HepG2 (cell line): ENCODE measurements at regions not wholly inside any gene's neighbourhood (a gene's known extent, or its start where the extent isn't known, plus 50 kb on each side); places are given as distances from the start of the nearest gene placed in this dataset.

ENCODE experiments used
- ATAC-seq: fragments of 200-7000 bp; cut with Tn5 transposase; 3 replicates; pipeline ENCODE4 v1.9.1; 2020; ENCODE audit warnings: mild to moderate bottlenecking, moderate library complexity
- BruUV-seq: library from RNA; stranded (reverse); fragments of 400-500 nt; replicated peaks from 2 replicates; lab custom pipeline; 2021; lab: Mats Ljungman, UMichigan
- CTCF ChIA-PET: fragments of 300-600 bp; formaldehyde crosslinking; extraction: SDS; loops from one replicate; lab custom pipeline; 2021; ENCODE audit warnings: low total read pairs, inconsistent platforms, low intra/inter-chr PET ratio; lab: Yijun Ruan, JAX
- POLR2A ChIA-PET: fragments of 350-600 bp; sonication (Branson Sonifier 250); formaldehyde crosslinking; loops from one replicate; lab custom pipeline; 2020; ENCODE audit warnings: antibody characterized with exemption, inconsistent platforms; lab: Yijun Ruan, JAX
- DNase-seq: peaks from one replicate; pipeline ENCODE4 v3.0.0-alpha.2; 2015; ENCODE audit warnings: low spot score
- FAIRE-seq: peaks from 3 replicates; lab custom pipeline; 2011; peaks lifted over from hg19 to GRCh38; lab: Jason Lieb, UNC
- H2AFZ ChIP-seq: one replicate; pipeline ENCODE4 v1.6.1; 2011; ENCODE audit warnings: low read length, inconsistent platforms
- H3K27ac ChIP-seq: fragments of 300-600 bp; 3 replicates; pipeline ENCODE4 v1.8.0; 2011; ENCODE audit warnings: mixed run types, mild to moderate bottlenecking, mixed read lengths, low read length, inconsistent platforms; ENCODE audit not compliant: insufficient read depth; ENCODE audit errors: extremely low read length
- H3K27me3 ChIP-seq, 2 experiments: fragments of 200-600 bp in 1 of 2; 2 replicates in 1 of 2; 3 replicates in 1 of 2; pipeline versions ENCODE4 v1.6.0 to v1.8.0; 2011; ENCODE audit warnings: low read length in 2 of 2, mild to moderate bottlenecking in 2 of 2, moderate library complexity in 2 of 2, inconsistent platforms in 1 of 2; ENCODE audit not compliant: insufficient read depth in 2 of 2, control insufficient read depth in 1 of 2
- H3K36me3 ChIP-seq, 2 experiments: fragments of 200-600 bp in 1 of 2; replicated peaks in 1 of 2; 2 replicates in 1 of 2; 3 replicates in 1 of 2; pipeline versions ENCODE4 v1.5.1 to v1.8.0; 2011; ENCODE audit warnings: low read length in 2 of 2, inconsistent platforms in 1 of 2; ENCODE audit not compliant: insufficient read depth in 2 of 2, control insufficient read depth in 1 of 2
- H3K4me1 ChIP-seq: 2 replicates; pipeline ENCODE4 v1.5.1; 2012; ENCODE audit warnings: low read length, inconsistent platforms; ENCODE audit not compliant: insufficient read depth
- H3K4me2 ChIP-seq: 2 replicates; pipeline ENCODE4 v1.6.0; 2011; ENCODE audit warnings: low read depth, low read length, inconsistent platforms
- H3K4me3 ChIP-seq, 3 experiments: fragments of 200-600 bp in 1 of 3; sonication (generic), shearing (Covaris generic) in 1 of 3; replicated peaks in 1 of 3; 2 replicates each; pipeline ENCODE4 v1.5.1; 2011 to 2016; ENCODE audit warnings: low read length in 3 of 3, inconsistent platforms in 2 of 3, low read depth in 2 of 3, mild to moderate bottlenecking in 2 of 3, control low read depth in 1 of 3, mixed read lengths in 1 of 3; ENCODE audit not compliant: insufficient read depth in 1 of 3
- H3K79me2 ChIP-seq: one replicate; pipeline ENCODE4 v1.6.1; 2011; ENCODE audit warnings: low read length, inconsistent platforms; ENCODE audit not compliant: insufficient read depth
- H3K9ac ChIP-seq: 2 replicates; pipeline ENCODE4 v1.6.0; 2011; ENCODE audit warnings: mild to moderate bottlenecking, low read depth, low read length, inconsistent platforms; ENCODE audit not compliant: insufficient read depth
- H3K9me3 ChIP-seq: 2 replicates; pipeline ENCODE4 v1.5.1; 2012; ENCODE audit warnings: mild to moderate bottlenecking, low read length
- H4K20me1 ChIP-seq: 2 replicates; pipeline ENCODE4 v1.6.0; 2011; ENCODE audit warnings: inconsistent platforms, mild to moderate bottlenecking, low read length, moderate library complexity; ENCODE audit not compliant: insufficient read depth
- ESRRA ChIP-seq: sonication (generic); formaldehyde crosslinking; IDR thresholded peaks from 2 replicates; pipeline ENCODE4 v1.5.1; 2020; ENCODE audit warnings: mild to moderate bottlenecking, low read depth, missing genetic modification reagents
- HNF4A ChIP-seq: sonication (generic); formaldehyde crosslinking; IDR thresholded peaks from 2 replicates; pipeline ENCODE4 v1.4.0; 2020; ENCODE audit warnings: missing genetic modification reagents
- JARID2 ChIP-seq: sonication (generic); formaldehyde crosslinking; IDR thresholded peaks from 2 replicates; pipeline ENCODE4 v1.8.1; 2023; ENCODE audit warnings: missing genetic modification reagents, inconsistent platforms; ENCODE audit not compliant: insufficient replicate concordance
- NR2F1 ChIP-seq, 2 experiments: fragments of 450-650 bp in 1 of 2; formaldehyde crosslinking in 1 of 2; IDR thresholded peaks; 2 replicates each; pipeline versions ENCODE4 v1.5.0 to v1.6.1; 2016 to 2020; ENCODE audit warnings: mild to moderate bottlenecking in 1 of 2, missing compliant biosample characterization in 1 of 2, missing genetic modification reagents in 1 of 2, moderate library complexity in 1 of 2
- SKI ChIP-seq: fragments of 450-650 bp; IDR thresholded peaks from one replicate; pipeline ENCODE4 v1.6.1; 2018; ENCODE audit warnings: mild to moderate bottlenecking; ENCODE audit not compliant: partially characterized antibody
- ZNF17 ChIP-seq: sonication (generic); formaldehyde crosslinking; IDR thresholded peaks from 2 replicates; pipeline ENCODE4 v1.5.0; 2020; ENCODE audit warnings: mild to moderate bottlenecking, missing genetic modification reagents
- ZNF468 ChIP-seq: sonication (generic); formaldehyde crosslinking; IDR thresholded peaks from 2 replicates; pipeline ENCODE4 v1.8.0; 2022; ENCODE audit warnings: mild to moderate bottlenecking, moderate library complexity, missing genetic modification reagents
- ZNF510 ChIP-seq: sonication (generic); formaldehyde crosslinking; IDR thresholded peaks from 2 replicates; pipeline ENCODE4 v1.4.0; 2020; ENCODE audit warnings: low read depth, mild to moderate bottlenecking, missing genetic modification reagents
- ZNF7 ChIP-seq: IDR thresholded peaks from 2 replicates; pipeline ENCODE4 v1.6.1; 2016; ENCODE audit warnings: missing biosample characterization, missing genetic modification reagents
- WGBS: methylation state at CpG from one replicate; pipeline ENCODE4 v1.1.6; 2017; ENCODE audit warnings: low lambda C conversion rate; 5-methylcytosine and 5-hydroxymethylcytosine counted together
- in situ Hi-C: cut with HindIII; loops from 2 replicates; pipeline ENCODE4 v1.10.0; 2017; ENCODE audit warnings: low pct_unique_long_range_greater_than_20kb; ENCODE audit not compliant: extremely low pct_ligation_motif_present
- intact Hi-C: fragments of 100-400 bp; cut with micrococcal nuclease; formaldehyde crosslinking; loops from one replicate; pipeline ENCODE4 v1.10.0; 2022; ENCODE audit not compliant: unreplicated experiment
- TF ChIP-seq, protein P1 (sequence below): sonication (generic); formaldehyde crosslinking; IDR thresholded peaks from 2 replicates; pipeline ENCODE4 v1.5.0; 2020; ENCODE audit warnings: mild to moderate bottlenecking, missing genetic modification reagents, moderate library complexity
- TF ChIP-seq, protein P2 (sequence below): sonication (generic); formaldehyde crosslinking; IDR thresholded peaks from 2 replicates; pipeline ENCODE4 v1.8.0; 2022; ENCODE audit warnings: missing genetic modification reagents, mild to moderate bottlenecking, borderline replicate concordance
- TF ChIP-seq, protein P3 (sequence below): sonication (generic); formaldehyde crosslinking; IDR thresholded peaks from 2 replicates; pipeline ENCODE4 v1.4.0; 2020; ENCODE audit warnings: missing genetic modification reagents

DNA sequence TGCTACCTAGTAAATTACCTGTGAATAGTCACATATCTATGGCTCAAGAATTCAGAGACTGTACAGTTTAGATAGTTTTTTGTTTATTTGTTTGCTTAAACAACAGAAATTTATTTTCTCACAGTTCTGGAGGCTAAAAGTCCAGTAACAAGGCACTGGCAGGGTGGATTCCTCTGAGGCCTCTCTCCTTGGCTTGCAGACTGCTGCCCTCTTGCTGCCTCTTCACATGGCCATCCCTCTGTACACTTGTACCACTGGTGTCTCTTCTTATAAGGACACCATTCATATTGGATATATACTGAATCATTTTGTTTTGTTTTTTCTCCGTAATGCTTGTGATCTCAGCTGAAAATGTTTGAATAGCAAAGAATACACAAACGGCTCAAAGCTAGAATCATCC, 56.4 kb upstream of the MIR17HG start:
- no peak for ATAC-seq
- no peak for FAIRE-seq
- WGBS, result 0% methylated on average over 2 of the region's 2 CpGs
- no peak for DNase-seq
- H4K20me1 ChIP-seq, result 0 out of 2 replicates have a peak, but pooled peaks cover 3% of the 10 kb centered on the region
- H3K4me2 ChIP-seq, result no peak overlapping the region
- no peaks in the 10 kb centered on the region for H3K79me2 ChIP-seq
- POLR2A ChIA-PET, result no interaction called here
- CTCF ChIA-PET, result no interaction called here
- H3K9me3 ChIP-seq, result no peaks in the 10 kb centered on the region
- no peak overlapping the region for H3K9ac ChIP-seq
- in situ Hi-C loops, result no loop called here
- H3K36me3 ChIP-seq, result no peaks in the 10 kb centered on the region
- intact Hi-C loops, result no loop called here
- no peak overlapping the region for H3K27ac ChIP-seq
- H3K27me3 ChIP-seq, result peaks cover 0 to 8% of the 10 kb centered on the region in 2 experiments; a peak in 2 of 5 replicates
- no peak overlapping the region for H2AFZ ChIP-seq
- no peaks in the 10 kb centered on the region for H3K4me1 ChIP-seq
- TF ChIP-seq, protein P1, sequence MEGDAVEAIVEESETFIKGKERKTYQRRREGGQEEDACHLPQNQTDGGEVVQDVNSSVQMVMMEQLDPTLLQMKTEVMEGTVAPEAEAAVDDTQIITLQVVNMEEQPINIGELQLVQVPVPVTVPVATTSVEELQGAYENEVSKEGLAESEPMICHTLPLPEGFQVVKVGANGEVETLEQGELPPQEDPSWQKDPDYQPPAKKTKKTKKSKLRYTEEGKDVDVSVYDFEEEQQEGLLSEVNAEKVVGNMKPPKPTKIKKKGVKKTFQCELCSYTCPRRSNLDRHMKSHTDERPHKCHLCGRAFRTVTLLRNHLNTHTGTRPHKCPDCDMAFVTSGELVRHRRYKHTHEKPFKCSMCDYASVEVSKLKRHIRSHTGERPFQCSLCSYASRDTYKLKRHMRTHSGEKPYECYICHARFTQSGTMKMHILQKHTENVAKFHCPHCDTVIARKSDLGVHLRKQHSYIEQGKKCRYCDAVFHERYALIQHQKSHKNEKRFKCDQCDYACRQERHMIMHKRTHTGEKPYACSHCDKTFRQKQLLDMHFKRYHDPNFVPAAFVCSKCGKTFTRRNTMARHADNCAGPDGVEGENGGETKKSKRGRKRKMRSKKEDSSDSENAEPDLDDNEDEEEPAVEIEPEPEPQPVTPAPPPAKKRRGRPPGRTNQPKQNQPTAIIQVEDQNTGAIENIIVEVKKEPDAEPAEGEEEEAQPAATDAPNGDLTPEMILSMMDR (CRISPR knock-in tag), result no peak
- TF ChIP-seq ZNF468 (CRISPR knock-in tag) (no peak), SKI (no peak), ZNF17 (no peak), ESRRA (CRISPR knock-in tag) (no peak), ZNF7 (CRISPR knock-in tag) (no peak), ZNF510 (CRISPR knock-in tag) (no peak), NR2F1 (CRISPR knock-in tag; IDR thresholded peaks at IDR 0.05) (no peak), HNF4A (no peak), JARID2 (CRISPR knock-in tag) (no peak)
- TF ChIP-seq, protein P2, sequence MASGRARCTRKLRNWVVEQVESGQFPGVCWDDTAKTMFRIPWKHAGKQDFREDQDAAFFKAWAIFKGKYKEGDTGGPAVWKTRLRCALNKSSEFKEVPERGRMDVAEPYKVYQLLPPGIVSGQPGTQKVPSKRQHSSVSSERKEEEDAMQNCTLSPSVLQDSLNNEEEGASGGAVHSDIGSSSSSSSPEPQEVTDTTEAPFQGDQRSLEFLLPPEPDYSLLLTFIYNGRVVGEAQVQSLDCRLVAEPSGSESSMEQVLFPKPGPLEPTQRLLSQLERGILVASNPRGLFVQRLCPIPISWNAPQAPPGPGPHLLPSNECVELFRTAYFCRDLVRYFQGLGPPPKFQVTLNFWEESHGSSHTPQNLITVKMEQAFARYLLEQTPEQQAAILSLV (CRISPR knock-in tag), result no peak
- TF ChIP-seq, protein P3, sequence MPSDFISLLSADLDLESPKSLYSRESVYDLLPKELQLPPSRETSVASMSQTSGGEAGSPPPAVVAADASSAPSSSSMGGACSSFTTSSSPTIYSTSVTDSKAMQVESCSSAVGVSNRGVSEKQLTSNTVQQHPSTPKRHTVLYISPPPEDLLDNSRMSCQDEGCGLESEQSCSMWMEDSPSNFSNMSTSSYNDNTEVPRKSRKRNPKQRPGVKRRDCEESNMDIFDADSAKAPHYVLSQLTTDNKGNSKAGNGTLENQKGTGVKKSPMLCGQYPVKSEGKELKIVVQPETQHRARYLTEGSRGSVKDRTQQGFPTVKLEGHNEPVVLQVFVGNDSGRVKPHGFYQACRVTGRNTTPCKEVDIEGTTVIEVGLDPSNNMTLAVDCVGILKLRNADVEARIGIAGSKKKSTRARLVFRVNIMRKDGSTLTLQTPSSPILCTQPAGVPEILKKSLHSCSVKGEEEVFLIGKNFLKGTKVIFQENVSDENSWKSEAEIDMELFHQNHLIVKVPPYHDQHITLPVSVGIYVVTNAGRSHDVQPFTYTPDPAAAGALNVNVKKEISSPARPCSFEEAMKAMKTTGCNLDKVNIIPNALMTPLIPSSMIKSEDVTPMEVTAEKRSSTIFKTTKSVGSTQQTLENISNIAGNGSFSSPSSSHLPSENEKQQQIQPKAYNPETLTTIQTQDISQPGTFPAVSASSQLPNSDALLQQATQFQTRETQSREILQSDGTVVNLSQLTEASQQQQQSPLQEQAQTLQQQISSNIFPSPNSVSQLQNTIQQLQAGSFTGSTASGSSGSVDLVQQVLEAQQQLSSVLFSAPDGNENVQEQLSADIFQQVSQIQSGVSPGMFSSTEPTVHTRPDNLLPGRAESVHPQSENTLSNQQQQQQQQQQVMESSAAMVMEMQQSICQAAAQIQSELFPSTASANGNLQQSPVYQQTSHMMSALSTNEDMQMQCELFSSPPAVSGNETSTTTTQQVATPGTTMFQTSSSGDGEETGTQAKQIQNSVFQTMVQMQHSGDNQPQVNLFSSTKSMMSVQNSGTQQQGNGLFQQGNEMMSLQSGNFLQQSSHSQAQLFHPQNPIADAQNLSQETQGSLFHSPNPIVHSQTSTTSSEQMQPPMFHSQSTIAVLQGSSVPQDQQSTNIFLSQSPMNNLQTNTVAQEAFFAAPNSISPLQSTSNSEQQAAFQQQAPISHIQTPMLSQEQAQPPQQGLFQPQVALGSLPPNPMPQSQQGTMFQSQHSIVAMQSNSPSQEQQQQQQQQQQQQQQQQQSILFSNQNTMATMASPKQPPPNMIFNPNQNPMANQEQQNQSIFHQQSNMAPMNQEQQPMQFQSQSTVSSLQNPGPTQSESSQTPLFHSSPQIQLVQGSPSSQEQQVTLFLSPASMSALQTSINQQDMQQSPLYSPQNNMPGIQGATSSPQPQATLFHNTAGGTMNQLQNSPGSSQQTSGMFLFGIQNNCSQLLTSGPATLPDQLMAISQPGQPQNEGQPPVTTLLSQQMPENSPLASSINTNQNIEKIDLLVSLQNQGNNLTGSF (CRISPR knock-in tag), result no peak
- H3K4me3 ChIP-seq, result no peak overlapping the region
- no TSS peak for BruUV-seq
